HG03520 (cell line): ENCODE measurements at regions not wholly inside any gene's neighbourhood (a gene's known extent, or its start where the extent isn't known, plus 50 kb on each side); places are given as distances from the start of the nearest gene placed in this dataset.

Source experiments
- ATAC-seq: cut with Tn5 transposase; IDR thresholded peaks from one replicate; pipeline ENCODE4 v1.9.1; 2021; ENCODE audit warnings: mild to moderate bottlenecking, moderate library complexity; ENCODE audit not compliant: unreplicated experiment

DNA sequence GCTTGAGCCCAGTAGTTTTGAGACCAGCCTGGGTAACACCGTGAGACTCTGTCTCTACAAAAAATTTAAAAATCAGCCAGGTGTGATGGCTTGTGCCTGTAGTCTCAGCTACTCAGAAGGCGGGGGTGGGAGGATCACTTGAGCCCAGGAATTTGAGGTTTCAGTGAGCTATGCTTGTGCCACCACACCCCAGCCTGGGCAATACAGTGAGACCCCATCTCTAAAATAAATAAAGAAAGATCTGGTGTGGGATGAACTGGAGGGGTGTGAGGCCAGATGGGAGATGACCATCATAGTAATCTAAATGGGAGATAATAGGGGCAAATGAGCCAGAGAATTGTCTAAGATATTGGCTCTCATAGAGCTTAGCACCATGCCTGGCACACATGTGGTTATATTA lies 60.1 kb upstream of the TRABD2B start:
- ATAC-seq: no peak

DNA sequence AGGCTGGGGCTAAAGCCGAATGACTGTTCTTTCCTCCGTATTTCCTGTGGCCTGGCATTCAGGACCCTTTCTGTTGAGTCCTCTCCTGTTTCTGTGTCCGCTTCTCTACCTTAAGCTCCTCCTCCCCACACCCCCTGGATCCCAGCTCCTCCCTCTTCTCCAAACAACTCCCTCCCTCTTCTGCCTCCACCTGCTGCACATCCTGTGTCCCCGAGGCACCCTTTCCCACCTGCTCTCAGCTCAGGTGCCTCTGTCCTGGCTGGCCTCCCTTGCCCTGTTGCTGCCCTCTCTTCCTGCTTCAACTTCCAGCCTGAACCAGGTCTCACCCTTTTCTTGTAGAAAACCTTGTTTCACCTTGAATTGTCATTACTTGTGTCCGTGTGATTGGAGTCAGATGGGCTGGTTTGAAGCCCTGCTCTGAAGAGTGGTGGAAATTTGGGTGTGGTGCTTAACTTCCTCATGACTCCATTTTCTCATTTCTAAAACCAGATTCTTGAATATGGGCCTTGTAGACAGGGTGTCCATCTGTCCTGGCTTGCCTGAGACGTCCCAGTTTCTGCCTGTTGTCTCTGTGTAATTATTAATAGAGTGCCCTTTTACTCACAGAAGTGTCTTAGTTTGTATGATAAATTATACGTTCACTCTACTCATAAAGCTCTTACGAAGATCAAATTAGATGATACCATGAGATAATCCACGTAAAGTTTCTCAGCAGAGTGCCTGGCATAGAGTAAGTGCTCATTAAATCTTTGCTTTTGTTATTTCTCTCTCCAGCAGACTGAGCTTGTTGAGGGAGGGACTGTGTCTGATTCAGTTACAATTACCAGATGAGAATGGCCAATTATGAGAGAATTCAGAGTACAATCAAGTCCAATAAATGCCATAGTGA lies 58.9 kb upstream of the TRABD2B start:
- ATAC-seq: no peak

DNA sequence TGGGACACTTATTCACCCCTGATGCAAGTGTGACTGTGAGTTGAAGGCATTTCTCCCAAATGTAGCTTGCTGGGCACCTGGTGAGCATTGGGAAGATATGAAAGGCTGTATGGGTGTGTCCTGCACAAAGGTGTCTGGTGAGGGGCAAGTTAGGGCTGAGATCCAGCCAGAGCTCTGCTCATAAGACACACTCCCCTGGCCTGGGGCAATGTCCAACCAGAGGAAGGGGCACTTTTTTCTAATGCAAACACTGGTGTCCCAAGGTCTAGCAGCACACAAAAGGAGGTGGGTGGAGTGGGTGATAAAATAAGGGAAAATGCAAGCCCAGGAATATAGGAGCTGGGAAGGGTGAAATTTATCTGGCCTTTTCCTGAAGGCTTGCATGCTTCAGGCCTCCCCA lies 57.0 kb upstream of the TRABD2B start:
- no peak for ATAC-seq

DNA sequence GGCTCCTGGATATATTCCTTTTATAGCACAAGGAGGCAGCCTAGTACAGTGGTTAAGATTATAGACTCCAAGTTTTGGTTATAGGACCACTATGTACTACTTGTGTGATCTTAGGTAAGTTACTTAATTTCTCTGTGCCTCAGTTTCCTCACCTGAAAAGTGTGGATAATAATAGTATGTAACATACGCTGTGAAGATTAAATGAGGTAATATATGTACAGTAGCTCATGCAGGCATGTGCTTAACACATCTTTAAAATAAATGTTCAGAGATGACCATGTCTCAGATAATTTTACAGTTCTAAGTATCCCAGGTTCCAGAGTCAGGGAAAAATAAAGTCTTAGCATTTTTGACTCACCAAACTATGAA lies 55.7 kb upstream of the TRABD2B start:
- no peak for ATAC-seq

DNA sequence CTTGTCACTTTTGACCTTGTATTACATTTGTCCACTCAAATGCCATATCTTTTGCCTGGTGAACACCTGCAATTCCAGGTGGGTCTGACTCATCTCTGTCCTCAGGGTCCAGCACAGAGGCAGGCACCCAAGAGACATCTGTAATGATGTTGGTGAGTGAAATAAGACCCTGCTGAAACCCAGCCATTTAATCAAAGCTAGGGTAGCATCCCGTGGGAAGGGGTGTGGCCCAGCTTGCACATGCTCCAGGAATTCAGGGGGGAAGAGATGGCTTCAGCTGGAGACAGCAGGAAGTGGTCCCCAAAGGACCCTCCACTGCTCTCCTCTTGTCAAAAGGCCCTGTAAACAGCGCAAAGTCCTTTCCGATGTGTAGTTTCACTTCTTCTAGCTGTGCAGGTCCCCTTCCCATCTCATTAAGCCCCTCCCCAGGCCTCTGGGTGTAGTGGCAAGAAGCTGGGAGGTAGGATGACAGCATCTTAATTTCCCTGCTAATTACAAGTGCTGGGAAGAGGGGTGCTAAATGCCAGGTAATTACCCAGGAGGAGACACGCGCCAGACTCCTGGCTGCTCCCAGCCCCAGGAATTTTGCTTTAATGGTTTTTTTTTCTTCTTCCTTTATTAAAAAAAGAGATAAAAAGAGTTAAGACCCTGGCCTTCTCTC lies 54.4 kb upstream of the TRABD2B start:
- ATAC-seq: no peak

DNA sequence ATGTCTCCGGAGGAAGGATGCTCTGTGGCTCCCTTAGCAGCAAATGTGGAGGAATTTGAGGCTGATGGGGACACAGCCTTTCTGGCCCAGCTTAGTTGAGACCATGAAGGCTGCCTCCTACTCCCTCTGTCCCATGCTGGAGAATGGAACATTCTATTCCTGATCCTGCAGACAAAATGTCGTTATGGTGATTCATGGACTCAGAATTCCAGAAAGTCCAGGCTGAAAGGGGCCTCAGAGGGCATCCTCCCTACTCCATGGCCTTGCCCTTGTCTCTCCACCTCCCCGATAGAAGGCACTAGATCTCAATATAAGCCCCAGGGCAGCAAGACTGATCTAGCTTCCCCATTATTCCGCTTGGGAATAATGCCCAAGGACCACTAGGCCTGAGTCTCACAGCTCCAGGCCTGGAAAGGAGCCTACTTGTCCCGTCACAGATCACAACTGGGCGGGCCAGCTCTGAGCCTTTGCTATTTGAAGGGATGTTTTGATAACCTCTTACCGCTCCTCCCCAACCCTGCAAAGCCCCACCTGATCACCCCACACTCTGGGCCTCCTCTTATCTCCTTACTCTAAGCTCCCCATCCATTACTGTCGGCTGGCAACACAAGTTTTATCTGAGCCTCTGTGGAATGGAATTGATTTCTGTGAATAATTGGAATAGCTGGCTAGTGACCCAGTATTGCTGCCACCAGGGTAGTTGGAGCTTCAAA lies 52.8 kb upstream of the TRABD2B start:
- ATAC-seq: no peak

DNA sequence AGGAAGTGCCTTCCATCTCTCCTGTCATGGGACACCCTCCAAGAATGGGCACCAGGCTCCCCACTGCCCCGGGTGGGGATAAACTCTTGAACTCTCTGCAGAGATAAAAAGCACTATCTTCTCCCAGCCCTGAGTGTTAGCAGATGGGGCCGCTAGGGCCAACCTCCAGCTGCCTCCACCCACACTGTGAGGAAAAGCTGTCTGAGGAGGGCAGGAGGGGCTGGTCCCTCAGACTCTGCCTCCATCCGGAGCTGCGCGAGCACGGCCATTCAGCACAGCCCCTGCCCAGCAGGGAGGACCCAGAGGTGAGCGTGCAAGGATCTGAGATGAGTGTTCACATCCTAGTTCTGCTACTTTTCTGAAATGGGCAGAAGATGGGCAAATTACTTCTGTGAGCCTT lies 51.8 kb upstream of the TRABD2B start:
- no peak for ATAC-seq

DNA sequence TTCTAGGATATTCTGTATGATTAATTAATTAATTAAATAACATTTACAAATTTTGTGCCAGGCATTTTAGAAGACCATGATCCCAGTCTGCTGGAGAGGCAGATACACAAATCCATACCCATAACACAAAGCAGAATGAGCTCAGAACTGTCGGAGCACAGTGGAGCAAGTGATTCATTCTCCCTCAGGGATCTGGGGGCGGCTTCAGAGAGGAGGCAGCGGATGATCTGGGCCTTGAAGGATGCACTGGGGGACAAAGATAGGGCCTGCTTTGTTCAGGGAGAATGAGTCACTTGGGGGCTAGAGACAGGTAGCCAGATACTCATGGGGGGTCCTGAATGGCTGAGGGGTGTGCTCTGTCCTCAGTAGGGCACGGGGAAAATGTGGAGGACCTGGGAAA lies 50.9 kb upstream of the TRABD2B start:
- ATAC-seq: no peak

DNA sequence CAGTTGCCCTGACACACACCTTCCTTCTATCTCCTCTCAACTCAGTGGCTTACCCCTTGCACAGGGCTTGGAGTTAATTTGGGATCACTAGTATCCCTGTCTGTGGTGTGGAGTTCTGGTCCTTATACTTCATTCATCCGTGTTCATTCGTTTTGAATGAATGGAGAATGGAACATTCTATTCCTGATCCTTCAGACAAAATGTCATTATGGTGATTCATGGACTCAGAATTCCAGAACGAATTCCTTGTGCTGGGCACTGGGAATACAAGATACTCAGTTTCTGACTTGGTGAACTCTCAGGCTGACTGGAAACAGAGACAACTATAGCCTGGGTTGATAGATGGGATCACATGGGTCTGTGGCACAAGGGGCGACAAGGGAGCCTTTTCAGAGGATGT lies 49.9 kb upstream of the TRABD2B start:
- ATAC-seq: no peak
